Stimulated activated CD4-positive, alpha-beta T cell treated with anti-CD3 and anti-CD28 coated beads, Interleukin-12 subunit alpha, Interleukin-12 subunit beta, amount 100 ng/mL, for 24 hours (primary cell): ENCODE measurements at regions not wholly inside any gene's neighbourhood (a gene's known extent, or its start where the extent isn't known, plus 50 kb on each side); places are given as distances from the start of the nearest gene placed in this dataset.

ENCODE experiments used
- DNase-seq, 2 experiments: peaks; one replicate each; pipeline ENCODE4 v3.0.0-alpha.2; 2020; ENCODE audit warnings: low read depth in 2 of 2

GRCh38 chr4:38560768-38561558 lies 103.0 kb upstream of the KLF3 start:
- peak; percentile 1 to 8 for DNase-seq

GRCh38 chr4:38562751-38563198 lies 101.2 kb upstream of the KLF3 start:
- no peak for DNase-seq

DNA sequence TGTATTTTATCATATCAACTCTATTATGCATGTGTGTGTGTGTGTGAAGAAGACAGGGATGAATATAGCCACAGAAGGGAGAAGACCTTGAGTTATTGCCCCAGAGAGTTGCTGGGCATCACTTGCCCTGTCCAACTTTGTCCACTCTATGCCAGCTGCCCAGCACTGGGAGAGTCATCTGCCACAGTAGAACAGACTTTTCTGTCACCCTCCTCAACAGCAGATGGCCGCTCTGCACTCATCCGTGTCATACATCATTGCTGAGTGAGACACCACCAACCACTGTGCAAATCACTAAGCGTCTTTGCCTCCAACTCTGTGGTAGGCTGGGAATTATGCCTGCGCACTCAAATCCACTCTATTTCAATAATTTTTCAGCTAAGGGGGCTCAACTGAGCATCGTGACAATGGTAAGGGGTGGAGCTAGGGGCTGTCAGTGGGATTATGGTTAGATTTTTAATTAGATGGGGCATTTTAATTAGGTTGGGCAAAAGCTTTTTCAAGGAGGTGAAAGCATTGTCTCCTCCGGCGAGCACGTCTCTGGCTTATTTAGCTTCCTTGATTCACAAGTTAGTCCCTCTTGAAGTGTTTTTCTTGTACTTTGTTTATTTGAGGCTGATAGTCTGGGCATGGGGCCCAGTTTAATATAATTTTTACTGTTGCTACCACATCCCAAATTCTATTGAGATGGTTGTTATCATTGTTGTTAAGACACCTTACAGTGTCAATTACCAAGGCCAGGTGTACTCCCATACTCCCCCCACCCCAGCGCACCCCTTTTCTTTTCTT lies 100.1 kb upstream of the KLF3 start:
- DNase-seq = no peak

DNA sequence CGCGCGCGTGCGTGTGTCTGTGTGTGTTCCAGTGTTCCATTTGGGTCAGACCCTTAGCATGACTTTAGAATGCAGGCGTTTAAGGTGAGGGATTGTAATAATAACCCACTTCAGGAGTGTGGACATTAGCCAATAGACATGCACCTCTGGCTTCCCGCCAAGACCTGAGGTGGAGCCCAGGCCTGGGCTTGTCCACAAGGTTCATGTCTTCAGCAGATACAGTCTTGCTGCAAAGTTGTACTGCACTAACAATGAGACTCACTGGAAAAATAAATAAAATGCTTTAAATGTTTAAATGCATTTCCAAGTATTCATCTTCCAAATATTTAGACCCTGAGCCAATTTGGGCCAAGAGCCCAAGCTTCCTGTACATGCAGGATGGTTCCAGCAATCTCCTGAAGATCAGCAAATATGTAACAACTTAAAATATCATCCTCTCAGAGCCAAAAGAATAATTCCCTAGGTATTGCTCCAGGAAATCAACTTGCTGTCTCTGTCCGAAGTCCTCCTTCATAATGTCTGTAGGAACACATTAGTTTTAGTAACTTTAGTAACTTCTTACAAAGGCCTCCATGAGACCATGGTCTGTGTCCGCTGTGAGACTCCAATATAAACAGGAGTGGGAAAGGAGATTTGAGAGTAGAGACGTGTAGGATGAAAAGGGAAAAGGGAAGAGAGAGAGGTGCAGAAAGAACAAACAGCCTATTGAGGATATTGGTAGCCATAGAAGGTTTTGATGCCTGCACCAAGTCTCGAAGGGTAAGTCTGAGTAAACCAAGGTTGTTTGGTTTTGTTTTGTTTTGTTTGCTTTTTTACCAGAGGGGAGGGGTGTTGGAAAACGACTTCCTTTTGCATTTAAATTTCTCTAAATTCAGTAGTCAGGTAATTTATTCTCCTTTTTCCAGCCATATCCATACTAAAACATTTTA lies 98.5 kb upstream of the KLF3 start:
- DNase-seq = no peak

GRCh38 chr4:38566806-38567398 lies 97.1 kb upstream of the KLF3 start:
- no peak for DNase-seq

DNA sequence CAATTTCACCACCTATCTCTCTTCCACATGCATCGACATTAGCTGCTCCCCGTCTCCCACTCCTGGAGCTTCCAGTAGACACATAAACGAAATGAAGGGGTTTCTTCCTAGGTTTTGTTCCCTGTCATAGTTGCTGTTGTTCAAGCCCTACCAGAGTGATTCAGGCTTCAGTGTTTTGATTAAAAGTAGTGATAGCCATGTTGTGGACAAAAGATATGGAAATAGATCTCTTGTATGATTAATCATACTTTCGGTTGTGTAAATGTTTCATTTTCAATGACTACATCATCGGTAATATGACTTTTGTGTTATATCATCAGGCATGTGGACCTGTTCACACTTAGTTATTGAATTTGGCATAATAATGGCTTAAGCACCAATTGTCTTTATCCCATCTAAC lies 96.5 kb upstream of the KLF3 start:
- no peak for DNase-seq

GRCh38 chr4:38568768-38569167 lies 95.2 kb upstream of the KLF3 start:
- DNase-seq = no peak

DNA sequence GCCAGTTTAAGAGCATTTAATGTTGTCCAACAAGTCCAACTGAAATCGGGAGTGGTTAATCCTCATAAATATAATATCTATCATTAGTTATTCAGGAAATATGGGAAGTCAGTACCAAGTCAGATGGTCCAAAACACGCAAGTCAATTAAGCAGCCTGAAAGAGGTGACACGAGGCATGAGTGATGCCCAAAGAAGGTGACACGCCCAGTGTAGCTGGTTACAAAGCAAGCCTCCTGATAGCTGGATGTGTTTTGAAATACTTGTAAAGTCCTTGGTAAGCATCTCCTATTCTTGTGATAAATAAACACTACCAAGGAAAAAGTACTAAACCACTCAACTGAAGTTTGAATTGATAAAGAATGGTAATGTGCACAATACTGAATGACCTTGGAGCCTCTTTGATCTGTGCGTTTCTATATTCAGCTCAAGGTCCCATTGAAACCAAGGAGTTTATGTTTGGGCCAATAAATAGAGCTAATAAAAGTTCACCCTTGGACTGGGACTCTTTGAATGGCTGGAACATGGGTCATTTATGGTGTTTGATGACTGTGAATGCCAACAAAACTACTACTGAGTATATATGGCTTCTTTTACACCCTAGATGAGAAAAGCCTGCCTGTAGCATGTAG lies 93.2 kb upstream of the KLF3 start:
- no peak for DNase-seq

GRCh38 chr4:38572793-38573192 lies 91.2 kb upstream of the KLF3 start:
- DNase-seq = no peak

- DNase-seq = no peak
Observed at GRCh38 chr4:38574559-38575333, 89.3 kb upstream of the KLF3 start.

DNA sequence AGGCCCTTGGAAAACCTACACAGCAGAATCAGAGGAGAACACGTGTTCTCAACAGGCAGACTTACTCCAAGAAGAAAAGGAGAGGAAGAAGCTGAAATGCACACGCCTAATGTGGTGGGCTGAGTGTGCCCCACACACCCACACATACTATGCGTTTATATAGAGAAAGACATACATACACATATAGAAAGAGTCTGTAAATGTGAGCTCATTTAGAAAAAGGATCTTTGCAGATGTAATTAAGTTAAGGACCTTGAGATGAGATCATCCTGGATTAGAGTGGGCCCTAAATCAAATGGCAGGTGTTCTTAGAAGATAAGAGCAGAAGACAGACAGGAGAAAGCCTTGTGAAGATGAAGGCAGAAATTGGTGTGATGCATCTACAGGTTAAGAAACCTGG lies 87.2 kb upstream of the KLF3 start:
- no peak for DNase-seq

GRCh38 chr4:38577462-38577861 lies 86.5 kb upstream of the KLF3 start:
- no peak for DNase-seq

GRCh38 chr4:38581426-38582106 lies 82.4 kb upstream of the KLF3 start:
- DNase-seq = no peak

DNA sequence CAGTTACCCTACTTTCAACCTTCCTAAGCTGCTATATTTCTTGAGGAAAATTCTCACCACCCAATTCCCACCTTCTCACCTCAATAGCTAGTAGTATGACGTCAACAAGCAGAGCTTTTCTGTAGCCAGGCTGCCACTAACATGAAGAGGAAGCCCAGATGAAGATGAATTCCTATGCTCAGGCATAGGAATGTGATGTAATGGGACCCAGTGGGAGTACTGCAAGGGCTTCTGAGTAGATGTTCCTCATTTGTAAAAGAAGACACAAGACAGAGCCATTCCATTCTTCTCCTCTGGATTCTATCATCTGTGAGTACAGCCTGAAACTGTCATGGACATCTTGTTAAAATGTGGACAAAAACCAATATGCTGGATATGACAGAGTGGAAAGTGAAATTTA lies 81.6 kb upstream of the KLF3 start:
- DNase-seq = no peak

DNA sequence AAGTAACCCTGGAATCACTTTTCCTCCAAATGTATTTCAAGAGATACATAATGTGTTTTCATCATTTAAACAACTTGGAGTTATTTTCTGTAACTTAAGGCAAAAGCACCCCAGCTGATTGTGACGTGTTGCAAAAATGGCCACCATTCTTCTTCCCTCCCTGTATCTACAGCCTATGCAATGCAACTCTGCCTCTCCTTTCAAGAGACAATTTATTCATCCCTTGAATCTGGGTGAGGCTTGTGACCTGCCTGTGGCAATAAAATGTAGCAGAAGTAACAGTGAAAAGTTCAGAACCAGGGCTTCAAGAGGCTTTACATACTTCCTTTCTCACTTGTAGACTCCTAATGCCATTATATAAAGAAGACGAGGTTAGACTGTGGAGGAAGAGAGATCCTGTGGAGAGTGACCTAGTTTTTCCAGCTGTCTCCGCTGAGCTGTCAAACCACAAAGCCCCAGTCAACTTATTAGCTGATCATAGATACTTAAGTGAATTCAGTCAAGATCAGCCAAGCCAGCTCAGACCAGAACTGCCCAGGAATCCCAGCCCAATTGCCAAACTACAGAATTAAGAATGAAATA lies 81.0 kb upstream of the KLF3 start:
- peak in 1 of 2 experiments; percentile 24 for DNase-seq

- no peak for DNase-seq
Observed at GRCh38 chr4:38585871-38586270, 78.1 kb upstream of the KLF3 start.

- no peak for DNase-seq
Observed at GRCh38 chr4:38587106-38587505, 76.9 kb upstream of the KLF3 start.

DNA sequence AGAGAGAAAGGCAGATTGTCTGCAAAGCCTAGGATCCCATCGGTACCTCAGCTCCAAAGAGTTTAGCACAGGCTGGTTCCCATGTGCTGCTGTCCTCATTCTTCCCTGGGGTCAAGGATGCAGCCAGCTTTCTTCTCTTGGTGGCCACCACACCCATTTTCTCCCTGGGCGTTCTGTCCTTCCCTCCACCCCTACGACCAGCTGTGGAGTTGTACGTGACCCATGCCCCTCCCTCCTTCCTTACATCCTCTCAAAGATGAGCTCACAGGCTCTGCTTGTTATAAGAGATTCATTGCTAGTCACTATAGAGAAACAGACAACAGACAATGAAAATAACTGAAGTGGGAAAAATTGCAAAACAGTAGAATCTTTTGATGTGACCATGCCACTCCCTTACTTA lies 74.0 kb upstream of the KLF3 start:
- DNase-seq = no peak

DNA sequence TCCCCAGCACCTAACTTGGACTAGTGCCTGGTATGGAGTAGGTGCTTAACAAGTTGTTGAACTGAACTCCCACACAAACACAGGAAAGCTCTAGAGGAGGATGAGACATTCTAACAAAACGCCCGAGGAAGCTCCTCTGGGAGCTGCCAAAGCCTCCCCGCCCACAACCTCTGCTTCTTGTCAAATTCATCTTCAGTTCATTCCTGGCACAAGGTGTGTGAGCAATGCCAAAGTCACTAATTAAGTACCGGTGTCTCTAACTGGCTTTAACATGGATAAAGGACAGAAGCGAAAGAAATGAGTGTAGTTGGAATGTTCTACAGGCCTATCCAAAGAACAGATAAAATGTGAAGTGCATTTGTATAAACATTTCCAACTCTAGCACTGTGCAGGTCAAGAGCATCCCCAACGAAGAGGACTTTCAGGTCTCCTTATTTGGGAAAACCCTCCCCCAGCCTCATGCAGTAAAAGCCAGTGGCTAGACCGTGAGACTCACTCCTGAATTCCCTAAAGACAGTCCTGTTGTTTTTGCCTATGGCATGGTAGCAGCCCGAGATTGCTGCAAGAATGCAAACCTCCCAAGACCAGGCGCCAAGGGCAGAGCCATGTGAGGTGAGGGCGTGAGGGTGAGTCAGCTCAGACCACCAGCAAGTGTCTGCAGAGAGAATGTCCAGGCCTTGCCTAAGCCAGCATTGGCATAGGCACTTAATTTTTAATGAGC lies 72.2 kb upstream of the KLF3 start:
- no peak for DNase-seq
